ENCODE measurements at regions not wholly inside any gene's neighbourhood (a gene's known extent, or its start where the extent isn't known, plus 50 kb on each side); places are given as distances from the start of the nearest gene placed in this dataset.

- TF ChIP-seq ZBTB40 (IDR thresholded peaks at IDR 0.05) = no peak
- no peak for TF ChIP-seq ZBTB40 (CRISPR knock-in tag; IDR thresholded peaks at IDR 0.05)
- peak; percentile 22; the same call in 1 of the 2 replicates for TF ChIP-seq ETV1 (tag; conservative IDR thresholded peaks at IDR 0.05; ENCODE audit: low read depth)
- TF ChIP-seq KDM5B (IDR thresholded peaks at IDR 0.05; ENCODE audit: insufficient replicate concordance, low read depth, low read length) = no peak
- TF ChIP-seq FOXM1 (IDR thresholded peaks at IDR 0.05; ENCODE audit: low read depth) = peak; percentile 18; the same call in 1 of the 2 replicates
- no peak for TF ChIP-seq FOXM1 (CRISPR knock-in tag; IDR thresholded peaks at IDR 0.05; ENCODE audit: low read depth)
- no peak for TF ChIP-seq ZFP36 (IDR thresholded peaks at IDR 0.05; ENCODE audit: low read depth, low read length, partially characterized antibody)
- no peak for TF ChIP-seq ATF1 (CRISPR knock-in tag; IDR thresholded peaks at IDR 0.05)
- peak; percentile 43; the same call in 1 of the 2 replicates for TF ChIP-seq ATF1 (tag; IDR thresholded peaks at IDR 0.05)
- TF ChIP-seq TAL1 (IDR thresholded peaks at IDR 0.05) = no peak; the same call in 1 of the 2 replicates
- TF ChIP-seq ZNF23 (CRISPR knock-in tag; IDR thresholded peaks at IDR 0.05) = no peak
- no peak; the same call in 1 of the 2 replicates for TF ChIP-seq EGR1 (conservative IDR thresholded peaks at IDR 0.05)
- TF ChIP-seq CEBPZ (IDR thresholded peaks at IDR 0.05; ENCODE audit: borderline replicate concordance, low read depth, low read length) = no peak
- TF ChIP-seq ILK (tag; IDR thresholded peaks at IDR 0.05; ENCODE audit: borderline replicate concordance, low read depth) = no peak
- TF ChIP-seq SLC30A9 (CRISPR knock-in tag; IDR thresholded peaks at IDR 0.05) = no peak
Observed at GRCh38 chr1:58884706-58885661, 101.1 kb upstream of the JUN start (continued).
